HL-60/S4 treated with phorbol 12-myristate 13-acetate at 8.2 ng/mL for 4 days and 3 days (cell line): ENCODE measurements at regions not wholly inside any gene's neighbourhood (a gene's known extent, or its start where the extent isn't known, plus 50 kb on each side); places are given as distances from the start of the nearest gene placed in this dataset.

ENCODE experiments used
- in situ Hi-C: fragments of 300-500 bp; cut with MboI; formaldehyde crosslinking; loops from 2 replicates; pipeline ENCODE4 v1.15.0; 2022; ENCODE audit warnings: low sequenced_read_pairs

DNA sequence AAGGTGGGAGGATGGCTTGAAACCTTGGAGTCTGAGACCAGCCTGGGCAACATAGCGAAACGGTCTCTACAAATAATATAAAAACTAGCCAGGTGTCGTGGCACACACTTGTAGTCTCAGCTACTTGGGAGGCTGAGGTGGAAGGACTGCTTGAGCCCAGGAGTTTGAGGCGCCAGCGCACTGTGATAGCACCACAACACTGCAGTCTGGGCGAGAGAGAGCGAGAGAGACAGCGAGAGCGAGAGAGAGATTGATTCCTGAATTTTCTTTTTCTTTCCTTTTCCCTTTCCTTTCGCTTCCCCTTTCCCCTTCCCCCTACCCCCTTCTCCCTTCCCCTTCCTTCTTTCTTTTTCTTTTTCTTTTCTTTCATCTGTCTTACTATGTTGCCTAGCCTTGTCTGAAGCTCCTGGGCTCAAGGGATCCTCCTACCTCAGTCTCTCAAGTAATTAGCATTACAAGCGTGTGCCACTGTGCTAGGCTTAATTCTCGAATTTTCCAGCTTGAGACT lies 162.4 kb upstream of the ZBED5 start:
- in situ Hi-C loops, result no loop called here

DNA sequence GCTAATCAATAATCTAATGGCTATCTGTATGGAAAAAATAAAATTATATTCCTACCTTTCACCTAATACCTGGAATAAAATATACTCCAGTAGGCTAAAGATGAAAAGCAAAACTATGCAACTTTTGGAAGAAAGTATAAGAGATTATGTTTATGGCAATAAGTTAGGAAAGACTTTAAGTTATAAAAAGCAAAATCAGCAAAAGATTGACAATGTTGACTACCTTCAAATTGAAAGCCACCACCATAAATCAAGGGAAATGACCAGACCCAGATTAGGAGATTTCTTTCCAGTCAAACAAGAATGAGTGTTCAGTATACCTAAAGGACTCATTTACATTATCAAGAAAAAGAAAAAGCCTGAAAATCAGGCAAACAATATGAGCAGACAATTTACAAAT lies 159.1 kb upstream of the ZBED5 start:
- in situ Hi-C loops, result no loop called here

DNA sequence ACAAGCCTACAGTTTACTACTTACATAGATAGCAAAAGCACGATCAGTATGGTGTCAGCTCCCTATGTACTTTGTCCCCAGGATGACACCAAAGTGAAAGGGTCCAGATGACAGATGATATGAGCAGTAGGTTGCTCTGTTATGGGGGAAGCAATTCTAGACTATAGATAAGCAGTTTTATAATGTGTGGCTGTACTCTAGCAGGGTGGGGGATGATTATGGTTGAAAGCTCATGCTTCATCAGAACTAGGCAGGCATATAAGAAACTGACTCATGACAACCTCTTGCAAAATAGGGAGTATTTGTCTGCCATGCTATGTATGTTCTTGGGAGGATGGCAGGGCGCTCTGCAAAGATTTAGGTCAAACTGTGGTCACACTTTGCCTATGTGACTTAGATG lies 158.2 kb upstream of the ZBED5 start:
- in situ Hi-C loops, result no loop called here

DNA sequence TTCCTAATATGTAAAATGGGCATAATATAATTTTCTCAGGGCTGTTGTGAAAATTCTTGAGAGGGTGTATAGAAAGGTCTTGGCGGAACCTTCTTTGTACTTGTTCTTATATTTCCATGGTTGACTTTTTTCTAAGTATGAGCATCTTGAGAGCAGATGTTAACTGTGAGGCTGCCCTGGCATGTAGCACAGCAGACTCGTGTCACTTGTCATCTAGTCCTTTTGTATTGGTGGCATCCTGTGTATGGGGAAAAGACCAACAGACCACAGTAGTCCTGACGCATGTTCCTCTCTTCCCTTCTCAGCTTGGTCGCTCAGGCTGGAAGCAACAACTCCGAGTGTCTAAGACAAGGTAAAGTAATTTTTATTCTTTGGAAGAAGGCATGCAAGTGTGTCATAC lies 153.8 kb upstream of the ZBED5 start:
- in situ Hi-C loops, result no loop called here

DNA sequence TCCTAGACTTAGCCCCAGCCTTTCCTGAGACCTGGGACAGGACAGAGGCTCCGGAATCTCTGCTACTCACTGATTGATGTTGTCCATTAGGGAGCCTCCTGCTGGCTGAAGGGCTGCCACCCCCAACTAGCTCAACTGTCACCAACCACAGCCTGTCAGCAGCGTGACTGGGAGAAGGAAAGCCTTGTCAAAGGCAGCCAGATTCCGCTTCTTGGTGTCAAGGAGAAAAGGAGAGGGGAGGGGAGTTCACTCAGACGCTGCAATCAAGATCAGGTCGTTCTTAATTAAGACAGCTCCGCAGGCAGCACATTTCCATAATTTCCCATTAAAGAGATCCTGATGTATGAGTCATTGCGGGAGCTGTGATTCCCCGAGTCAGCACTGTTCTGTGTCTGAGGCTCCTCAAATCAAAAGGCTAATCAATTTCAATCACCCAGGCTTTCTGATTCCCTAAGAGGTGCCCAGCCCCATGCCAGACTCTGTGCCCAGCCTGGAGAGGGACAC lies 152.8 kb upstream of the ZBED5 start:
- in situ Hi-C loops, result no loop called here

DNA sequence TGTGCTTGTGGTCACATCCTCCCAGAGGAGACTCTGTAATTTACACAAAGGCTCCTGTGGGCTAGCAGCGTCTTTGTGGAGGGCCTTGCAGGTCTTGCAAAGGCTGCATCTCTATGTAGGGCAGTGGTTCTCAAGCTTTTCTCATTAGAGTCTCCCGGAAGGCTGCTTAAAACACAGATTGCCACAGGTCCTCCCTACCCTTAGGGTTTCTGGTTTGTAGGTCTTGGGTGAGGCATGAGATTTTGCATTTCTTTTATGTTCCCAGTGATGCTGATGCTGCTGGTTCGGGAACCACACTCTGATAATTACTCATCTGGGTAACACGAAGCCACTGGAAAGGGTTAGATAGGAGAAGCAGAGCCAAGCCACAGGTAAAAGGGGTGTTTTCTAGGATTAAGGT lies 151.3 kb upstream of the ZBED5 start:
- in situ Hi-C loops, result no loop called here

DNA sequence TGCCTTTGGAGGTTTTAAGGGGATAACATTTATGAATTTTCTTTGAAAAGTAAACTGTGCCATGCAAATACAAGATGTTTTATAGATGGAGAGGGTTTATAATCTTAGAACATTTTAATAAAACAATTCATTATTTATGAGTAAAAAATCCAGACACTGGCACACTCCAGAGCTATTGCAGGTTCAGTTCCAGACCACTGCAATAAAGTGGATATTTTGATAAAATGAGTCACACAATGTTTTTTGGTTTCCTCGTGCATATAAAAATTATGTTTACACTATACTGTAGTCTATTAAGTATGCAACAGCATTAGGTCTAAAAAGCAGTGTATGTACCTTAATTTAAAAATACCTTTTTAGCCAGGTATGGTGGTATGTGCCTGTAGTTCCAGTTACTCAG lies 146.2 kb upstream of the ZBED5 start:
- in situ Hi-C loops, result no loop called here

DNA sequence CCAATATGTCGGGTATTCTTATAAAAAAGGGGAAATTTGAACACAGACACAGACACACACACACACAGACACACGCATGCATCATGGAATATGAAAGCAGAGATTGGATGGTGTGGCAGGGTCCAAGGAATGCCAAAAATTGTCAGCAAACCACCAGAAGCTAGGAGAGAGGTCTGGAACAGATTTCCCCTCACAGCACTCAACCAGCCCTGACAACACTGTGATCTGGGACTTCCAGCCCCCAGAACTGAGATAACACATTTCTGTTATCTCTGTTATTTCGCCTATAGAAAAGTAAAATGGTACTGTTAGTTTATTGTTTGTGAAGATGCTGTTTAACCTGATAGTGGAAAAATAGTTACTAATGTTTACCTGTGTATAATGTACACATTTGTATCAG lies 145.4 kb upstream of the ZBED5 start:
- in situ Hi-C loops, result no loop called here

DNA sequence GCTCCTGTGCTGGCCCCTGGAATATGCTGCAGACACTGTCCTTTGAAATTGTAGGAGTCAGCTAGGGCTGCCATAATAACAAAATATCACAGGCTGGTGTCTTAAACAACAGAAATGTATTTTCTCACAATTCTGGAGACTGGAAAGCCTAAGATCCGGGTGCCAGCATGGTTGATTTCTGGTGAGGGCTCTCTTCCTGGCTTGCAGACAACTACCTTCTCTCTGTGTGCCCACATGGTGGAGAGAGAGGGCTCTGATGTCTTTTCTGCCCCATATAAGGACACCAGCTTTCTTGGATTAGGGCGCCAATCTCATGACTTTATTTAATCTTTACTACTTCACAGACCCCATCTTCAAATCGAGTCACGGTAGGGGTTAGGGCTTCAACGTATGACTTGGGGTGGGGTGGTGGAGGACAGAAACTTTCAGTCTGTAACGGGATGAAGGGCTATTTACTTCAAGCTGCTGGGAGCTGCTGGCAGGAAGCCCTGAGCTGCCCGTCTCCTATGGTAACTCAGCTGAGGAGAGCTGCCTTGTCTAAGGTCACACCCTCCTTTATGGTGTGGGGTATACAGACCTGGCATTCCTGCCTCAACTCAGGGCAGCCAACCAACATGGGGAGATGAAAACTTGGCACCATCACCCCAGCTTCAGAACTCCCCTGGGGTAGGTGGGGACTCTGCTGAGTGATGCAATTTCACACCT lies 142.9 kb upstream of the ZBED5 start:
- in situ Hi-C loops, result no loop called here

DNA sequence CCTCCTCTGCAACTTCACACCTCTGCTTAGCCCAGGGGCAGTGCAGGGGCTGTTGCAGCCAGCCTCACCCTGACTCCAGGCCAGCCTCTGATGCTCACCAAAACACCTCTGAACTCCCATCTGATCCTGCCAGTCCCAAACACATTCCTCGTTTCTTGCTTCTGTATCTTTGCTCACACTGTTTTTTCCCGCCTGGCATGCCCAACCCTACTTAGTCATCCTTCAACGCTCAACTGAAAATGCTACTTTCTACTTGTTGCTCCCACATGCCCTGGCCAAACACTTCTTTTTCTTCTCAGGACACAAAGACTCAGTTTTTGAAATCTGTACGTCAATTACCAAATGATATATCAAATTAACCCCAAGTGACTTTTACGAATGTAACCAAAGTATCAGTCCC lies 140.8 kb upstream of the ZBED5 start:
- in situ Hi-C loops, result no loop called here

DNA sequence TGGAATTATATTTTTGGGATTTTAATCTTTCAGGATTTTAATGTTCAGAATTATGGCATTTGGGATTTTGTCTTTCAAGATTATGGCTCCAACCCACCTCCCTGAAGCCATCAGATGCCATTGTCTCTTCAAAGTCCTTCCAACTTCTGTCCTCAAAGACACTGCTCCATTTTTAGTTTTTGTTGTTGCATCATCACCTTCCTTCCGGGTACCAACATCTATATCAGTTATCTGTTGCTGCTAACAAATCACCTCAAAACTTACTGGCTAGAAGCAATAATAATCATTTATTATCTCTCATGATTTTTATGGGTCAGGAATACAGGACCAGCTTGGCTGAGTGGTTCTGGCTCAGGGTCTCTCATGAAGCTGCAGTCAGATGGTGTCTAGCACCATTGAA lies 138.8 kb upstream of the ZBED5 start:
- in situ Hi-C loops, result no loop called here

DNA sequence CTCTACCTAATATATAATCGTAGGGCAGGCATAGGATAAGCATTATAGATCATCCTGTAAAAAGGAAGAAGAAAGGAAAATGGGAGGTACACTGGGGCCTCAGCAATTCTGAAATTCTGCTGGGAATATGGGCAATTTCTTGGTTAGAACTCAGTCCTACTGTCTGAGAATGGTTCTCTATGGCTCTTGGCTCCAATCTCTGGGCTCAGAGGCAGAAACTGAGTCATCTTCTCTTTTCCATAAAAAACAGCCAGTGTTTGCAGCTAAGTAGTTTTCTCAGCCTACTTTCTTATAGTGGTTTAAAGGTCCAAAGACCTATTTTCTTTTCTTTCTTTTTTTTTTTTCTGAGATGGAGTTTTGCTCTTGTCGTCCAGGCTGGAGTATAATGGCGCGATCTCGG lies 135.8 kb upstream of the ZBED5 start:
- in situ Hi-C loops, result no loop called here

DNA sequence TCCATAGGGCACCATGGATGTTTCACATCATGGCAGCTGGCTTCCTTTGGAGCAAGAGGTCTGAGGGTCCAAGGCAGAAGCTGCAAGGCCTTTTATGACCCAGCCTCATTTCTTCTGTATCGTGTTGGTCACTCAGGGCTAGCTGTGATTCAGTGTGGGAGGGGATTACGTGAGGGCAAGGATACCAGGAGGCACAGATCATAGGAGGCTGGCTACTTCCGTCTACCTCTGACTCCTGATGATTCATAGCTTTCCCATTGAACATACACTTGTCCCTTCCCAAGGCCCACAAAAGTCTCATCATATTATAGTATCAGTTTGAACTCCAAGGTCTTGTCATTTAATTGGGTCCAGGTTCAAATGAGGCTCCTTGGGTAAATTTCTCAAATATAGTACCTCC lies 135.3 kb upstream of the ZBED5 start:
- in situ Hi-C loops, result no loop called here

DNA sequence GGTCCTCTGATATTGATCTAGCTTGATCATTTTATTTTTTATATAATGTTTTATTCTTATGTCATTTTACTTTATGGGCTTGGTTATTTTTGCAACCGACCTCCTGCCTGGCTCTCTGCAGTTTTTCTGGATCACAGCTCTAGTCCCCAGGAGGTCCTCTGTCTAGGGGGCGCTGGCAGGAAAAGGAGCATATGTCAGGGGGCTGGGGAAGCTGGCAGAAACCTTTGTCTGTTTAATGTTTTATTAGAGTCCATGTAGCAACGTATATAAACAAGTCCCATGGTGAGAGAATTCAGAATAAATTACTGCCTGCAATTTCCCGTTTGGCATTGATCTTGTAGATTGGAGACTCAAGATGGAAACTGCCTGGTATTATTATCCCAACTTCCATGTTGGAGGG lies 133.5 kb upstream of the ZBED5 start:
- in situ Hi-C loops, result no loop called here

DNA sequence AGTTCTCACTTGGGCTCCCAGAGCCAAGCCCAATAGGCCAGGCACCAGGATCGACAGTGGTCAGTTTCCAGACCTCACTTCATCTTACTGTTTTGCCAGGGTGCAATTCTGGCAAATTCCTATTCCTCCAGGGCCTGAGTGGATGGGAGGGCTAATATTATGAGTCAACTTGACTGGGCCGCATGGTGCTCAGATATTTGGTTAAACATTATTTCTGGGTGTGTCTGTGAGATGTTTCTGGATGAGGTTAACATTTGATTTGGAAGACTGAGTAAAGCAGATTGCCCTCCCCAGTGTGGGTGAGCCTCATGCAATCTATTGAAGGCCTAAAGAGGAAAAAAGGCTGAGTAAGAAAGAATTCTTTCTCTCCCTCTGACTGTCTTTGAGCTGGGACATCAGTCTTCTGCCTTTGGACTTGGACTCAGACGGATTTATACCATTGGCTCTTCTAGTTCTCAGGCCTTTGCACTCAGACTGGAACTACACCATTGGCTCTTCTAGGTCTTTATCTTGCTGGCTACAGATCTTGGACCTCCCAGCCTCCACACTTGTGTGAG lies 132.9 kb upstream of the ZBED5 start:
- in situ Hi-C loops, result no loop called here

DNA sequence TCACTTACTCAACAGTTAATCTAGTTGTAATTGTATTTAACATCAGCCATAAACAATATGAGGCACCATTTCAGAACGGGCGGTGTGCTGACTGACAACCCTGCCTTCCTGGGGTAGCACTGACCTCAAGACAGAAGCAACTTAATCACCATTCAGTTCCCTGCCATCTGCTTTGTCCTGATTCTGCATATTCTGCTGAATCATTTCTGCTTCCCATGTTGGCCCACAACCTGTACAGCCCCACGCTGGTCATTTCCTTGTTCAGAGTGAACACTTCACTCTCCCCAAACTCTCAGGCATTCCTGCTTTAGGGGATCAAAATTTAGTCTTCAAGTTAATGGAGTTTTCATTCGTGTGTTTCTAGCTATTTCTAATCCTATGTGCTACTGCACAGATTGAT lies 132.3 kb upstream of the ZBED5 start:
- in situ Hi-C loops, result no loop called here

DNA sequence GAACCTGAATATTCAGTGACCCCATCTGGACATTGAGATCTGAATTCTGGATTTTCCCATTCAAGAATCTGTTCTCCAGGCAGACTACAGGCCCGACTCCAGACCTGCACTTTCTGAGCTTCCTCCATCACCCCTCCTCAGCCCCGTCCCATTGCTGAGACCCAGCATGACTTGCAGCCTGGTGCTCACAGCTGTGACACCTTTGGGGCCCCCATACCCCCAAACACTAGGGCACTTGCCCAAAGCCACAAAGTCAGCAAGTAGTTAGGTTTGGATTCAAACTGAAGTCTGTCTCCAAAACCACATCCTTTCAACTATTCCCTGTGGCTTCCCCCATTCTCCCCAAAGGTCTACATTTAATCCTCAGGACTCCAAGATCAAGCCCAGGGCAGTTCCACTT lies 128.2 kb upstream of the ZBED5 start:
- in situ Hi-C loops, result no loop called here

DNA sequence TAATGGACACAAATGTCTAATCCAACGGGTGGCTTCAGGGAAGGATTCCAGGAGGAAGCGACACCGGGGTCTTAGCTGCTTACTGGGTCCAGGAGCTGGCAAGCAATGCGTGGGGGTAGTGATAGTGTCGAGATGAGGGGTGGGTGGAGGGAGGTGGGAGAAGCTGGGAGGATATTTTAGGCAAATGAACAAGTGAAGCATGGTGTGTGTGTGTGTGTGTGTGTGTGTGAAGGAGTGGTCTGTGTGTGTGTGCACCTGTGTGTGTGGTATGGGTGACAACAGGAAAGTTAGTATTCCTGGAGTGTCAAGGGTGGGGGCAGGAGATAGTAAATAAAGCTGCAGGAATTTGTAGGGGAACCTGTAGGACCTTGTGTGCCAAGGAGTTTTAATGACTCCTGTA lies 126.9 kb upstream of the ZBED5 start:
- in situ Hi-C loops, result no loop called here

DNA sequence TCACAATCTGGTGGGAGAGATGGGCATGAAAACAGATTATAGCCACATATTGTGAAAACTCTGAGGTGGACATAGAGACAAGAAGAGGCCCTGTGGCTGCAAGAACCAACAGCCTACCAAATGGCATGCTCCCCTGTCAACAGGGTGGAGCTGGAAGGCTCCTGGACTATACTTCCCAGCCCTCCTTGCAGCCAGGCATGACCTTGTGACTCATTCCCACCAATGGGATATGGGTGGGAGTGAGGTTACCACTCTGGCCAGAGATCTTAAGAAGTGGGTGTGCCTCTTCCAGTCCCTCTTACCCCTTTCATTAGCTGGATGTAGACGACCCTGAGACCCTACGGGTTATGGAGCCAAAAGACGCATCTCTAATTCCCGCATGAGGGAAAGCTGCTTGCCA lies 126.4 kb upstream of the ZBED5 start:
- in situ Hi-C loops, result no loop called here

DNA sequence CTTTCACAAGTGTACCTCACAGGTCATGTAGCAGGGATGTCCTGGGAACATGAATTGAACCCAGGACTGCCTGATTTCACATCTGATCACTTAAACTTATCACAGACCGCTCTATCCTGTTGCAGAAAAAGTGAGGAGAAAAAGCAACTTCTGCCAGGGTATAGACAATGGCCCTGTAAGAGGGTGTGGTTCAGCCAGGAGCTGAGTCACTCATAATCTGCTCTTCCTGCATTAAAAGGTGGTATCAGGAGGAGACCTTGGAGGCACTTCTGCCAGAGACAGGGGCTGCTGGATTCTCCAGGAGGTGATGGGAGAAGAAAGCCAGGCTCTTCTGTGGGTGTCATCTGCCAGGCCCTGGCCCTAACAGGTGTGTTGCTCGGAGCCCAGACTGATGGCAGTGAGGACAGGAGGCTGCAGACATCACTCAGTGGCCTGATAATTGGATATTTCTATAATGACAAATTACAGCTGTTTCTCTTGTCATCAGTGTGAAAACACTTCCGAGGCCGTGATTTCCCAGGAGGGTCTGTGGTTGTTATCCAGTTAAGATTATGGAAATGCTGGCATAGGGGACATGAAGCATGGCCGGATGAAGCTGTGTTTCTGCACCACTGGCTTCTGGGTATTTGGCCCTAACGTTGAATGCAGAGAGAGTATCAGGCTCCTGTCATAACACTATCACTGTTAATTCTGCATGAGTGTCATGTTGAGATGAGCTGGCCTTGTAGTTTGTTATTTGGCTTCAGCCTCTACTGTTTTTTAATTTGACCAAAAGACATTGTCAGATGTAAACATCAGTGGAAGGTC lies 125.1 kb upstream of the ZBED5 start:
- in situ Hi-C loops, result no loop called here

DNA sequence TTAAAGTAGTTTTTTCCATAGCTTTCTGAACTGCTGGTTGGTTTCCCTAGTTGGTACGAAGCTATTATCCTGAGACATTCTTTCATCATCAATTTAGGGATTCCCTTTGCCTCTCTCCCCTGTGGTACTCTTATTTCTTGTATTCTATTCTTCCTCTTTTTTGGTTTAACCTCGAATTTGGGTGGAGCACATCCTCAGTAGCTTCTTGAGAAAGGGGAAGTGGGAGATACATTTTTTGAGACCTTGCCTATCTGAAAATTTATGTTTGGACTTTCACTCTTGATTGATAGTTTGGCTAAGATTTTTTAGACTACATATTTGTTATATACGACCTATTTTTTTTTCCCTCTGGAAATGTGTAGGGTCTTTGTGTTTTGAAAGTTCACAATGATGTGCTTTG lies 121.7 kb upstream of the ZBED5 start:
- in situ Hi-C loops, result no loop called here

DNA sequence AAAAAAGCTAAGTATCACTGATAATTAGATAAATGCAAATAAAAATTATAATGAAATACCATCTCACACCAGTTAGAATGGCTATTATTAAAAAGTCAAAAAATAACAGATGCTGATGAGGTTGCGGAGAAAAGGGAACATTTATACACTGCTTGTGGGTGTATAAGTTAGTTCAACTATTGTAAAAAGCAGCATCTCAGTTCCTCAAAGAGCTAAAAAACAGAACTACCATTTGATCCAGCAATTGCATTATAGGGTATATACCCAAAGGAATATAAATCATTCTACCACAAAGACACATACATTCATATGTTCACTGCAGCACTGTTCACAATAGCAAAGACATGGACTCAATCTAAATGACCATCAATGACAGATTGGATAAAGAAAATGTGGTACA lies 120.3 kb upstream of the ZBED5 start:
- in situ Hi-C loops, result no loop called here
